SK-N-SH treated with all-trans-retinoic acid at 6 μM for 48 hours (cell line): ENCODE measurements at regions not wholly inside any gene's neighbourhood (a gene's known extent, or its start where the extent isn't known, plus 50 kb on each side); places are given as distances from the start of the nearest gene placed in this dataset.

Experiments used
- ATAC-seq: fragments of 200-7000 bp; cut with Tn5 transposase; 3 replicates; pipeline ENCODE4 v1.9.1; 2020; ENCODE audit warnings: mild to moderate bottlenecking, moderate library complexity
- ARNTL ChIP-seq: fragments of 450-650 bp; formaldehyde crosslinking; IDR thresholded peaks from 2 replicates; pipeline ENCODE4 v1.5.0; 2020; ENCODE audit warnings: low read depth, mild to moderate bottlenecking, moderate library complexity, borderline replicate concordance
- BACH2 ChIP-seq: fragments of 250-450 bp; sonication (Bioruptor Pico); IDR thresholded peaks from 2 replicates; pipeline ENCODE4 v1.9.0; 2021; ENCODE audit warnings: mild to moderate bottlenecking, borderline replicate concordance
- CSDC2 ChIP-seq: fragments of 250-450 bp; sonication (Bioruptor Pico); IDR thresholded peaks from 2 replicates; pipeline ENCODE4 v1.5.0; 2020; ENCODE audit warnings: mild to moderate bottlenecking, moderate library complexity
- ESRRG ChIP-seq: fragments of 250-450 bp; sonication (Bioruptor Pico); IDR thresholded peaks from 2 replicates; pipeline ENCODE4 v1.6.1; 2021; ENCODE audit warnings: mild to moderate bottlenecking
- GLIS3 ChIP-seq: fragments of 250-450 bp; sonication (Bioruptor Pico); IDR thresholded peaks from 2 replicates; pipeline ENCODE4 v1.5.0; 2020; ENCODE audit warnings: mild to moderate bottlenecking, moderate library complexity
- ISL1 ChIP-seq: fragments of 250-450 bp; sonication (Bioruptor Pico); IDR thresholded peaks from 2 replicates; pipeline ENCODE4 v2.1.2; 2022; ENCODE audit warnings: mild to moderate bottlenecking, moderate library complexity
- OSR1 ChIP-seq: fragments of 250-450 bp; sonication (Bioruptor Pico); IDR thresholded peaks from 2 replicates; pipeline ENCODE4 v1.8.0; 2022; ENCODE audit warnings: moderate library complexity, mild to moderate bottlenecking, inconsistent platforms
- PATZ1 ChIP-seq: fragments of 250-450 bp; sonication (Bioruptor Pico); IDR thresholded peaks from 2 replicates; pipeline ENCODE4 v1.8.0; 2020; ENCODE audit warnings: mild to moderate bottlenecking, moderate library complexity, borderline replicate concordance
- PPARA ChIP-seq: fragments of 250-450 bp; sonication (Bioruptor Pico); IDR thresholded peaks from 2 replicates; pipeline ENCODE4 v1.5.0; 2020; ENCODE audit warnings: mild to moderate bottlenecking, borderline replicate concordance
- RARB ChIP-seq: fragments of 250-450 bp; sonication (Bioruptor Pico); IDR thresholded peaks from 2 replicates; pipeline ENCODE4 v1.8.0; 2021; ENCODE audit warnings: mild to moderate bottlenecking, moderate library complexity
- SNAI2 ChIP-seq: fragments of 250-450 bp; sonication (Bioruptor Pico); IDR thresholded peaks from 2 replicates; pipeline ENCODE4 v1.5.0; 2020; ENCODE audit warnings: mild to moderate bottlenecking, moderate library complexity
- TCF4 ChIP-seq: fragments of 250-450 bp; sonication (Bioruptor Pico); IDR thresholded peaks from 2 replicates; pipeline ENCODE4 v1.8.0; 2021; ENCODE audit warnings: mild to moderate bottlenecking, moderate library complexity, borderline replicate concordance
- TOX ChIP-seq: fragments of 250-450 bp; sonication (Bioruptor Pico); IDR thresholded peaks from 2 replicates; pipeline ENCODE4 v1.8.0; 2021; ENCODE audit warnings: mild to moderate bottlenecking, moderate library complexity, borderline replicate concordance
- TSHZ2 ChIP-seq: fragments of 250-450 bp; sonication (Bioruptor Pico); IDR thresholded peaks from 2 replicates; pipeline ENCODE4 v1.5.0; 2020; ENCODE audit warnings: mild to moderate bottlenecking, moderate library complexity
- ZC3H10 ChIP-seq: fragments of 250-450 bp; sonication (Bioruptor Pico); IDR thresholded peaks from 2 replicates; pipeline ENCODE4 v1.5.1; 2021; ENCODE audit warnings: mild to moderate bottlenecking, moderate library complexity
- ZFP3 ChIP-seq: fragments of 250-450 bp; sonication (Bioruptor Pico); IDR thresholded peaks from 2 replicates; pipeline ENCODE4 v1.5.0; 2020; ENCODE audit warnings: mild to moderate bottlenecking, moderate library complexity
- ZFP30 ChIP-seq: fragments of 450-650 bp; formaldehyde crosslinking; IDR thresholded peaks from 2 replicates; pipeline ENCODE4 v1.5.0; 2022; ENCODE audit warnings: mild to moderate bottlenecking, moderate library complexity
- ZNF70 ChIP-seq: fragments of 450-650 bp; formaldehyde crosslinking; IDR thresholded peaks from 2 replicates; pipeline ENCODE4 v1.5.0; 2020; ENCODE audit warnings: mild to moderate bottlenecking, moderate library complexity
- ZNF8 ChIP-seq: fragments of 450-650 bp; formaldehyde crosslinking; IDR thresholded peaks from 2 replicates; pipeline ENCODE4 v1.5.0; 2020; ENCODE audit warnings: mild to moderate bottlenecking, moderate library complexity
- TF ChIP-seq, protein P1 (sequence below): fragments of 250-450 bp; sonication (Bioruptor Pico); IDR thresholded peaks from 2 replicates; pipeline ENCODE4 v1.8.0; 2021; ENCODE audit warnings: low read depth, mild to moderate bottlenecking, moderate library complexity, borderline replicate concordance
- TF ChIP-seq, protein P2 (sequence below): fragments of 250-450 bp; sonication (Bioruptor Pico); IDR thresholded peaks from 2 replicates; pipeline ENCODE4 v1.5.1; 2020; ENCODE audit warnings: low read depth, mild to moderate bottlenecking, moderate library complexity

DNA sequence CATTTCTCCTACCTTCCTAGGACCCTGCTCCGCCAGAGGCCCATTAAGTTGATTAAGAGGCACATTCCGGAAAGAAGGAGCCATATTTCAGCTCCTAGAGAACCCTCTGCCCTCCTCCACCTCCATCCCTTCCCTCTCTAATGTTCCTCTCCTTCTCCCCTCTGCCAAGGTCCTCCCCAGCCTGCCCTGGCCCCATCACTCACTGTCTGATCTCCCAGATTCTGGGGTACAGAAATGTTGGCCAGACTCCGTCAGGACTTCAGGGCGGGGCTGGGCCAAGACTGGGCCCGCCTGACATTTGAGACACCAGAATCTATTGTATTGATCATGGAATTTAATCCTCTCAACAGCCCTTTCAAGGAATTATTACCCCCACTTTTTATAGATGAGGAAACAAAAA lies 136.1 kb downstream of the TMEM132E start:
- ATAC-seq = no peak
- no peak for TF ChIP-seq RARB (CRISPR knock-in tag)
- no peak for TF ChIP-seq ZC3H10 (CRISPR knock-in tag)
- TF ChIP-seq PATZ1 (CRISPR knock-in tag) = no peak
- TF ChIP-seq ZFP3 (CRISPR knock-in tag) = no peak
- TF ChIP-seq ISL1 (CRISPR knock-in tag) = no peak

GRCh38 chr17:34714475-34715410 lies 135.4 kb downstream of the TMEM132E start:
- no peak for ATAC-seq
- TF ChIP-seq TCF4 (CRISPR knock-in tag) (no peak), BACH2 (CRISPR knock-in tag) (no peak), ZC3H10 (CRISPR knock-in tag) (no peak), TSHZ2 (CRISPR knock-in tag) (no peak), PPARA (CRISPR knock-in tag) (no peak), ZNF8 (CRISPR knock-in tag) (no peak), ISL1 (CRISPR knock-in tag) (no peak), ARNTL (CRISPR knock-in tag) (no peak), RARB (CRISPR knock-in tag) (no peak), OSR1 (CRISPR knock-in tag) (no peak), GLIS3 (CRISPR knock-in tag) (no peak), ZFP30 (CRISPR knock-in tag) (no peak), SNAI2 (CRISPR knock-in tag) (no peak), PATZ1 (CRISPR knock-in tag) (no peak), ZNF70 (no peak), CSDC2 (CRISPR knock-in tag) (no peak)
- TF ChIP-seq, protein P1, sequence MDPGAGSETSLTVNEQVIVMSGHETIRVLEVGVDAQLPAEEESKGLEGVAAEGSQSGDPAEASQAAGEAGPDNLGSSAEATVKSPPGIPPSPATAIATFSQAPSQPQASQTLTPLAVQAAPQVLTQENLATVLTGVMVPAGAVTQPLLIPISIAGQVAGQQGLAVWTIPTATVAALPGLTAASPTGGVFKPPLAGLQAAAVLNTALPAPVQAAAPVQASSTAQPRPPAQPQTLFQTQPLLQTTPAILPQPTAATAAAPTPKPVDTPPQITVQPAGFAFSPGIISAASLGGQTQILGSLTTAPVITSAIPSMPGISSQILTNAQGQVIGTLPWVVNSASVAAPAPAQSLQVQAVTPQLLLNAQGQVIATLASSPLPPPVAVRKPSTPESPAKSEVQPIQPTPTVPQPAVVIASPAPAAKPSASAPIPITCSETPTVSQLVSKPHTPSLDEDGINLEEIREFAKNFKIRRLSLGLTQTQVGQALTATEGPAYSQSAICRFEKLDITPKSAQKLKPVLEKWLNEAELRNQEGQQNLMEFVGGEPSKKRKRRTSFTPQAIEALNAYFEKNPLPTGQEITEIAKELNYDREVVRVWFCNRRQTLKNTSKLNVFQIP = no peak
- TF ChIP-seq, protein P2, sequence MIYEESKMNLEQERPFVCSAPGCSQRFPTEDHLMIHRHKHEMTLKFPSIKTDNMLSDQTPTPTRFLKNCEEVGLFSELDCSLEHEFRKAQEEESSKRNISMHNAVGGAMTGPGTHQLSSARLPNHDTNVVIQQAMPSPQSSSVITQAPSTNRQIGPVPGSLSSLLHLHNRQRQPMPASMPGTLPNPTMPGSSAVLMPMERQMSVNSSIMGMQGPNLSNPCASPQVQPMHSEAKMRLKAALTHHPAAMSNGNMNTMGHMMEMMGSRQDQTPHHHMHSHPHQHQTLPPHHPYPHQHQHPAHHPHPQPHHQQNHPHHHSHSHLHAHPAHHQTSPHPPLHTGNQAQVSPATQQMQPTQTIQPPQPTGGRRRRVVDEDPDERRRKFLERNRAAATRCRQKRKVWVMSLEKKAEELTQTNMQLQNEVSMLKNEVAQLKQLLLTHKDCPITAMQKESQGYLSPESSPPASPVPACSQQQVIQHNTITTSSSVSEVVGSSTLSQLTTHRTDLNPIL (CRISPR knock-in tag) = no peak
- TF ChIP-seq, all 23 proteins: peak for 0

- no peak for ATAC-seq
- TF ChIP-seq ZFP3 (CRISPR knock-in tag) (no peak), ESRRG (CRISPR knock-in tag) (no peak), TOX (CRISPR knock-in tag) (no peak), ZFP30 (CRISPR knock-in tag) (no peak), SNAI2 (CRISPR knock-in tag) (no peak), CSDC2 (CRISPR knock-in tag) (no peak), ZNF8 (CRISPR knock-in tag) (no peak), OSR1 (CRISPR knock-in tag) (no peak), GLIS3 (CRISPR knock-in tag) (no peak), PATZ1 (CRISPR knock-in tag) (no peak), BACH2 (CRISPR knock-in tag) (no peak), ISL1 (CRISPR knock-in tag) (no peak)
- TF ChIP-seq, protein P1 = no peak
- TF ChIP-seq, protein P2 (CRISPR knock-in tag) = no peak
These were observed 134.3 kb downstream of the TMEM132E start for GRCh38 chr17:34713687-34714086.
